GM12873 (cell line): ENCODE measurements at regions not wholly inside any gene's neighbourhood (a gene's known extent, or its start where the extent isn't known, plus 50 kb on each side); places are given as distances from the start of the nearest gene placed in this dataset.

Source experiments
- CTCF ChIP-seq: IDR thresholded peaks from 2 replicates; pipeline ENCODE4 v1.5.1; 2012; ENCODE audit warnings: low read depth, mild to moderate bottlenecking, moderate library complexity, low read length, control low read depth; ENCODE audit not compliant: insufficient read depth; ENCODE audit errors: missing control alignments

GRCh38 chr4:126705266-126705665 is 927.5 kb upstream of the INTU start:
- no peak for TF ChIP-seq CTCF

GRCh38 chr4:126708716-126709115 is 924.0 kb upstream of the INTU start:
- no peak for TF ChIP-seq CTCF

GRCh38 chr4:126710935-126711334 is 921.8 kb upstream of the INTU start:
- no peak for TF ChIP-seq CTCF

GRCh38 chr4:126715067-126715466 is 917.7 kb upstream of the INTU start:
- no peak for TF ChIP-seq CTCF

GRCh38 chr4:126715681-126716080 is 917.1 kb upstream of the INTU start:
- TF ChIP-seq CTCF: no peak

- no peak for TF ChIP-seq CTCF
Measured at GRCh38 chr4:126718136-126718535, 914.6 kb upstream of the INTU start.

- no peak for TF ChIP-seq CTCF
Measured at GRCh38 chr4:126719852-126720251, 912.9 kb upstream of the INTU start.
